H9 (cell line): ENCODE measurements at regions not wholly inside any gene's neighbourhood (a gene's known extent, or its start where the extent isn't known, plus 50 kb on each side); places are given as distances from the start of the nearest gene placed in this dataset.

Experiments
- DNase-seq: peaks from one replicate; pipeline ENCODE4 v3.0.0-alpha.2; 2017
- H2AFZ ChIP-seq: one replicate; pipeline ENCODE4 v1.6.1; 2013; ENCODE audit warnings: mild to moderate bottlenecking, low read length, control low read depth, moderate library complexity
- H2AK5ac ChIP-seq: 2 replicates; pipeline ENCODE4 v1.6.1; 2013; ENCODE audit warnings: low read length, control low read depth, mixed read lengths; ENCODE audit not compliant: insufficient read length
- H2BK120ac ChIP-seq: one replicate; pipeline ENCODE4 v1.6.1; 2013; ENCODE audit warnings: low read depth, mild to moderate bottlenecking, low read length, control low read depth, inconsistent platforms; ENCODE audit not compliant: poor library complexity, severe bottlenecking
- H2BK12ac ChIP-seq: 2 replicates; pipeline ENCODE4 v1.6.1; 2013; ENCODE audit warnings: low read length, control low read depth, mixed read lengths, low read depth; ENCODE audit not compliant: insufficient read length
- H2BK15ac ChIP-seq: 2 replicates; pipeline ENCODE4 v1.6.1; 2013; ENCODE audit warnings: low read depth, low read length, control low read depth
- H2BK20ac ChIP-seq: one replicate; pipeline ENCODE4 v1.6.1; 2013; ENCODE audit warnings: low read depth, mild to moderate bottlenecking, low read length, control low read depth, inconsistent platforms; ENCODE audit not compliant: poor library complexity, severe bottlenecking
- H2BK5ac ChIP-seq: 2 replicates; pipeline ENCODE4 v1.6.1; 2013; ENCODE audit warnings: low read length, control low read depth, mixed read lengths; ENCODE audit not compliant: insufficient read length
- H3K14ac ChIP-seq: 2 replicates; pipeline ENCODE4 v1.6.1; 2013; ENCODE audit warnings: low read length, control low read depth; ENCODE audit not compliant: insufficient read depth
- H3K18ac ChIP-seq: 2 replicates; pipeline ENCODE4 v1.6.1; 2013; ENCODE audit warnings: low read depth, mild to moderate bottlenecking, mixed read lengths, low read length, control low read depth; ENCODE audit not compliant: insufficient read length
- H3K23ac ChIP-seq: 2 replicates; pipeline ENCODE4 v1.6.1; 2013; ENCODE audit warnings: low read length, control low read depth, mixed read lengths, low read depth; ENCODE audit not compliant: insufficient read length
- H3K23me2 ChIP-seq: 2 replicates; pipeline ENCODE4 v1.6.1; 2013; ENCODE audit warnings: low read depth, mild to moderate bottlenecking, mixed read lengths, low read length, control low read depth; ENCODE audit not compliant: insufficient read length, poor library complexity, severe bottlenecking
- H3K27ac ChIP-seq: 2 replicates; pipeline ENCODE4 v1.5.1; 2013; ENCODE audit warnings: low read length, control low read depth, mixed read lengths, low read depth; ENCODE audit not compliant: insufficient read length
- H3K27me3 ChIP-seq: 2 replicates; pipeline ENCODE4 v1.6.1; 2013; ENCODE audit warnings: low read length, control low read depth, inconsistent platforms; ENCODE audit not compliant: insufficient read depth
- H3K4ac ChIP-seq: 2 replicates; pipeline ENCODE4 v1.6.1; 2013; ENCODE audit warnings: low read depth, mild to moderate bottlenecking, control low read depth, inconsistent platforms, low read length, moderate library complexity
- H3K4me1 ChIP-seq: 2 replicates; pipeline ENCODE4 v1.6.1; 2013; ENCODE audit warnings: low read length, control low read depth, inconsistent platforms; ENCODE audit not compliant: insufficient read depth
- H3K4me2 ChIP-seq: 2 replicates; pipeline ENCODE4 v1.6.1; 2013; ENCODE audit warnings: low read length, control low read depth, mixed read lengths; ENCODE audit not compliant: insufficient read length, insufficient read depth
- H3K56ac ChIP-seq: 2 replicates; pipeline ENCODE4 v1.6.1; 2013; ENCODE audit warnings: low read depth, mild to moderate bottlenecking, mixed read lengths, low read length, control low read depth; ENCODE audit not compliant: insufficient read length
- H3K79me1 ChIP-seq: 2 replicates; pipeline ENCODE4 v1.6.1; 2013; ENCODE audit warnings: low read depth, mild to moderate bottlenecking, moderate library complexity, low read length, control low read depth, inconsistent platforms; ENCODE audit not compliant: insufficient read depth, poor library complexity, severe bottlenecking
- H3K79me2 ChIP-seq: 2 replicates; pipeline ENCODE4 v1.6.1; 2013; ENCODE audit warnings: low read length, control low read depth, inconsistent platforms; ENCODE audit not compliant: insufficient read depth
- H3K9ac ChIP-seq: 2 replicates; pipeline ENCODE4 v1.6.1; 2013; ENCODE audit warnings: low read length, control low read depth, mixed read lengths; ENCODE audit not compliant: insufficient read length; ENCODE audit errors: extremely low read depth
- H3K9me3 ChIP-seq: one replicate; pipeline ENCODE4 v1.6.1; 2013; ENCODE audit warnings: low read depth, low read length, inconsistent platforms; ENCODE audit not compliant: control insufficient read depth
- H3T11ph ChIP-seq: one replicate; pipeline ENCODE4 v1.6.1; 2013; ENCODE audit warnings: mild to moderate bottlenecking, low read length, control low read depth, inconsistent platforms
- H4K20me1 ChIP-seq: one replicate; pipeline ENCODE4 v1.6.1; 2013; ENCODE audit not compliant: control insufficient read depth, insufficient read length, insufficient read depth
- H4K5ac ChIP-seq: 2 replicates; pipeline ENCODE4 v1.6.1; 2013; ENCODE audit warnings: low read depth, mild to moderate bottlenecking, mixed read lengths, low read length, control low read depth; ENCODE audit not compliant: insufficient read length
- H4K8ac ChIP-seq: replicated peaks from 2 replicates; pipeline ENCODE4 v1.6.1; 2013; ENCODE audit warnings: low read length, control low read depth, mixed read lengths, low read depth; ENCODE audit not compliant: insufficient read length
- H4K91ac ChIP-seq: 2 replicates; pipeline ENCODE4 v1.6.1; 2013; ENCODE audit warnings: low read depth, mild to moderate bottlenecking, moderate library complexity, mixed read lengths, low read length, control low read depth; ENCODE audit not compliant: insufficient read length
- H3K27ac Mint-ChIP-seq, 3 experiments: 2 replicates in 2 of 3; 3 replicates in 1 of 3; pipeline ENCODE4 v1.8.0; 2020 to 2021; ENCODE audit warnings: mixed read lengths in 3 of 3, mild to moderate bottlenecking in 1 of 3, moderate library complexity in 1 of 3
- H3K27me3 Mint-ChIP-seq: 2 replicates; pipeline ENCODE4 v1.8.0; 2021; ENCODE audit warnings: low read depth, mild to moderate bottlenecking, moderate library complexity, mixed read lengths
- H3K36me3 Mint-ChIP-seq, 3 experiments: 2 replicates in 2 of 3; 3 replicates in 1 of 3; pipeline ENCODE4 v1.8.0; 2020 to 2021; ENCODE audit warnings: low read depth in 3 of 3, mixed read lengths in 3 of 3; ENCODE audit not compliant: insufficient read depth in 1 of 3
- H3K4me1 Mint-ChIP-seq, 2 experiments: 2 replicates each; pipeline ENCODE4 v1.8.0; 2020; ENCODE audit warnings: mixed read lengths in 2 of 2
- H3K4me3 Mint-ChIP-seq, 2 experiments: 2 replicates in 1 of 2; 3 replicates in 1 of 2; pipeline ENCODE4 v1.8.0; 2020 to 2021; ENCODE audit warnings: mild to moderate bottlenecking in 2 of 2, mixed read lengths in 2 of 2, moderate library complexity in 1 of 2
- H3K9me3 Mint-ChIP-seq, 2 experiments: 2 replicates in 1 of 2; 3 replicates in 1 of 2; pipeline ENCODE4 v1.8.0; 2020; ENCODE audit warnings: mild to moderate bottlenecking in 2 of 2, mixed read lengths in 2 of 2, moderate library complexity in 1 of 2
- CTCF ChIP-seq: fragments of 200-600 bp; sonication (generic); conservative IDR thresholded peaks from 3 replicates; pipeline ENCODE4 v1.8.0; 2021; ENCODE audit warnings: antibody characterized with exemption, mild to moderate bottlenecking
- WGBS: extraction: QIAGEN DNeasy Blood & Tissue Kit; methylation state at CpG from one replicate; pipeline ENCODE4 v1.1.7; 2013; ENCODE audit warnings: missing lambda C conversion rate, low lambda C conversion rate, mixed read lengths; ENCODE audit not compliant: insufficient read length; ENCODE audit errors: extremely low coverage; 5-methylcytosine and 5-hydroxymethylcytosine counted together

- no peaks in the 10 kb centered on the region for H3K79me1 ChIP-seq
- H2AFZ ChIP-seq, result no peak overlapping the region
- no peak overlapping the region for H3K14ac ChIP-seq
- no peaks in the 10 kb centered on the region for H3K4me1 Mint-ChIP-seq
- no peak overlapping the region for H2BK5ac ChIP-seq
- no peaks in the 10 kb centered on the region for H3K23me2 ChIP-seq
- peaks cover 2% of the 10 kb centered on the region; the same call in 1 of the 2 replicates for H3K27me3 Mint-ChIP-seq
- H4K91ac ChIP-seq, result no peak overlapping the region
- H2BK120ac ChIP-seq, result no peak overlapping the region
- H3K23ac ChIP-seq, result no peak overlapping the region
- H4K5ac ChIP-seq, result no peak overlapping the region
- no peak overlapping the region for H3K4me3 Mint-ChIP-seq
- H3K27ac Mint-ChIP-seq, result no peak overlapping the region
- H3K4me2 ChIP-seq, result no peak overlapping the region
- no peak overlapping the region for H3K18ac ChIP-seq
- H3T11ph ChIP-seq, result no peak overlapping the region
- no peaks in the 10 kb centered on the region for H3K27me3 ChIP-seq
- H3K56ac ChIP-seq, result no peak overlapping the region
- no peak overlapping the region for H4K8ac ChIP-seq
- H2BK20ac ChIP-seq, result no peak overlapping the region
- DNase-seq, result no peak
- H2BK15ac ChIP-seq, result no peak overlapping the region
- no peak overlapping the region for H2BK12ac ChIP-seq
- no peak overlapping the region for H3K9ac ChIP-seq
- peaks cover 0 to 6% (median 4%) of the 10 kb centered on the region in 3 experiments; a peak in 4 of 7 replicates for H3K36me3 Mint-ChIP-seq
- H3K27ac ChIP-seq, result no peak overlapping the region
- no peaks in the 10 kb centered on the region for H4K20me1 ChIP-seq
- H3K4ac ChIP-seq, result no peak overlapping the region
- no peak overlapping the region for H2AK5ac ChIP-seq
- H3K9me3 ChIP-seq, result no peaks in the 10 kb centered on the region
- peaks cover 5 to 9% of the 10 kb centered on the region in 2 experiments for H3K9me3 Mint-ChIP-seq
- TF ChIP-seq CTCF, result no peak
- no peaks in the 10 kb centered on the region for H3K4me1 ChIP-seq
- no CpG with 5 or more reads among the region's 3 CpGs for WGBS
- H3K79me2 ChIP-seq, result no peaks in the 10 kb centered on the region
These were observed 82.9 kb upstream of the BANK1 start for GRCh38 chr4:101707596-101707995.
